Gastroesophageal sphincter (tissue), 4 donors: ENCODE measurements at regions not wholly inside any gene's neighbourhood (a gene's known extent, or its start where the extent isn't known, plus 50 kb on each side); places are given as distances from the start of the nearest gene placed in this dataset.

Source experiments
- ATAC-seq: fragments of 150-250 bp; one replicate; pipeline ENCODE4 v1.9.1; 2016; ENCODE audit warnings: mild to moderate bottlenecking, moderate library complexity
- H3K27ac ChIP-seq, 4 donors: fragments of 200-600 bp; sonication (generic) in 3 of 4; 1 replicate in 3 of 4; 2 replicates in 1 of 4; pipeline ENCODE4 v1.5.1; 2016 to 2019
- H3K27me3 ChIP-seq: fragments of 200-600 bp; sonication (generic); one replicate; pipeline ENCODE4 v1.5.1; 2019
- H3K36me3 ChIP-seq, 2 donors: fragments of 200-600 bp; sonication (generic); one replicate each; pipeline ENCODE4 v1.5.1; 2019; ENCODE audit warnings: control low read depth in 1 of 2
- H3K4me1 ChIP-seq, 3 donors: fragments of 200-600 bp; sonication (generic); 1 replicate in 2 of 3; 2 replicates in 1 of 3; pipeline ENCODE4 v1.5.1; 2016 to 2019; ENCODE audit warnings: control low read depth in 2 of 3
- H3K4me3 ChIP-seq, 2 donors: fragments of 200-600 bp; sonication (generic); one replicate each; pipeline ENCODE4 v1.5.1; 2019; ENCODE audit warnings: mild to moderate bottlenecking in 1 of 2, moderate library complexity in 1 of 2
- H3K9me3 ChIP-seq, 3 donors: fragments of 200-600 bp; sonication (generic); one replicate each; pipeline ENCODE4 v1.5.1; 2017 to 2019; ENCODE audit warnings: control low read depth in 2 of 3
- EP300 ChIP-seq: sonication (generic); formaldehyde crosslinking; IDR thresholded peaks from one replicate; pipeline ENCODE4 v1.6.1; 2017; ENCODE audit warnings: antibody characterized with exemption, mild to moderate bottlenecking
- POLR2A ChIP-seq, 2 donors: fragments of 450-650 bp; IDR thresholded peaks; one replicate each; pipeline ENCODE4 v1.6.1; 2017; ENCODE audit warnings: antibody characterized with exemption in 2 of 2, mild to moderate bottlenecking in 2 of 2, moderate library complexity in 1 of 2
- POLR2AphosphoS5 ChIP-seq: sonication (generic); formaldehyde crosslinking; IDR thresholded peaks from one replicate; pipeline ENCODE4 v1.6.1; 2017; ENCODE audit warnings: antibody characterized with exemption
- WGBS, 2 donors: methylation state at CpG; one replicate each; pipeline ENCODE4 v1.1.5; 2018; ENCODE audit warnings: low coverage in 1 of 2; 5-methylcytosine and 5-hydroxymethylcytosine counted together
- TF ChIP-seq, protein P1 (sequence below), 4 experiments: fragments of 200-600 bp in 2 of 4; fragments of 450-650 bp in 2 of 4; sonication (generic) in 1 of 4; IDR thresholded peaks; one replicate each; pipeline ENCODE4 v1.5.1; 2017 to 2019; ENCODE audit warnings: antibody characterized with exemption in 4 of 4, mild to moderate bottlenecking in 2 of 4, moderate library complexity in 2 of 4

DNA sequence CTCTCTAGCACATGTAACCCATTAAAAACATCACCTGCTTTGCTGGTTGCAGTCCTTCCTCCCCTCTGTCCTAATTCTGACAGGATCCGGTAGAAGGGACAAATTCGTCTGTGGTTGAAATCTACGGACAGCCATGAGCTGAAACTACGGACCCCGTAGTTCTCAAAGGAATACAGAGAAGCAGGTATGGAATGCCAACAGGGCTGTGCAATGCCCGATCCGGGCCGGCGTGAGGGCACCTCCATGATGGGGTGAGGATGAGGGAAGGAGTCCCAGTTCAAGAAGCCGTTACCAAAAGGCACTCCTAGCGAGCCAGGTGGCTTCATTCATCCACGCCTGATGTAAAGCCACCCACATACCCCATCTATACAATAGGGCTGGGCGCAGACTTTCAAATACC, 160.0 kb upstream of the NSMCE3 start:
- no peak for ATAC-seq
- Histone ChIP-seq H3K4me1 (no peaks in the 10 kb centered on the region), H3K36me3 (no peaks in the 10 kb centered on the region), H3K27me3 (no peaks in the 10 kb centered on the region), H3K27ac (no peak overlapping the region), H3K4me3 (no peak overlapping the region), H3K9me3 (no peaks in the 10 kb centered on the region)
- TF ChIP-seq EP300 = no peak
- TF ChIP-seq, protein P1, sequence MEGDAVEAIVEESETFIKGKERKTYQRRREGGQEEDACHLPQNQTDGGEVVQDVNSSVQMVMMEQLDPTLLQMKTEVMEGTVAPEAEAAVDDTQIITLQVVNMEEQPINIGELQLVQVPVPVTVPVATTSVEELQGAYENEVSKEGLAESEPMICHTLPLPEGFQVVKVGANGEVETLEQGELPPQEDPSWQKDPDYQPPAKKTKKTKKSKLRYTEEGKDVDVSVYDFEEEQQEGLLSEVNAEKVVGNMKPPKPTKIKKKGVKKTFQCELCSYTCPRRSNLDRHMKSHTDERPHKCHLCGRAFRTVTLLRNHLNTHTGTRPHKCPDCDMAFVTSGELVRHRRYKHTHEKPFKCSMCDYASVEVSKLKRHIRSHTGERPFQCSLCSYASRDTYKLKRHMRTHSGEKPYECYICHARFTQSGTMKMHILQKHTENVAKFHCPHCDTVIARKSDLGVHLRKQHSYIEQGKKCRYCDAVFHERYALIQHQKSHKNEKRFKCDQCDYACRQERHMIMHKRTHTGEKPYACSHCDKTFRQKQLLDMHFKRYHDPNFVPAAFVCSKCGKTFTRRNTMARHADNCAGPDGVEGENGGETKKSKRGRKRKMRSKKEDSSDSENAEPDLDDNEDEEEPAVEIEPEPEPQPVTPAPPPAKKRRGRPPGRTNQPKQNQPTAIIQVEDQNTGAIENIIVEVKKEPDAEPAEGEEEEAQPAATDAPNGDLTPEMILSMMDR (IDR thresholded peaks at IDR 0.05) = no peak
- TF ChIP-seq POLR2A (IDR thresholded peaks at IDR 0.05) = no peak
- TF ChIP-seq POLR2AphosphoS5 = no peak
- WGBS, 2 donors = 91 to 100% methylated on average over 3 to 9 of the region's 13 CpGs

DNA sequence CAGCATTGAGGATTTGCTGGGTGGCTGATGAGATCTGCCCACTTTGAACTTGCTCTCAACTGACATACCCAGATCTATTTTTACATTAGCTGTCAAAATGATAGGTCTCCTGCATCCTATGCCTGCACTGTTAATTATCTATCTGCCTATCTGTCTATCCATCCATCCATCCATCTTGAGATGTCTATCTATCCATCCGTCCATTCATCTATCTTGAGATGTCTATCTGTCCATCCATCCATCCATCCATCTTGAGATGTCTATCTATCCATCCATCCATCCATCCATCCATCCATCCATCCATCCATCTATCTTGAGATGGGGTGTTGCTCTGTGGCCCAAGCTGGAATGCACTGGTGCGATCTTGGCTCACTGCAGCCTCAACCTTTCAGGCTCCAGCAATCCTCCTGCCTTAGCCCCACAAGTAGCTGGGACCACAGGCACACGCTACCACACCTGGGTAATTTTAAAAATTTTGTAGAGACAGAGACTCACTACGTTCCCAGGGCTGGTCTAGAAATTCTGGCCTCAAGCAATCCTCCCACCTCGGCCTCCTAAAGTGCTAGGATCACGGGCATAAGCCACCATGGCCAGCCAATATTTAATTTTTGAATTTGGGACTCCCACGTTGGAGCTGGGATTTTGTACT, 159.4 kb upstream of the NSMCE3 start:
- H3K36me3 ChIP-seq = no peaks in the 10 kb centered on the region
- H3K4me1 ChIP-seq = no peaks in the 10 kb centered on the region
- H3K27ac ChIP-seq = no peak overlapping the region
- H3K4me3 ChIP-seq = no peak overlapping the region
- ATAC-seq = no peak
- H3K27me3 ChIP-seq = no peaks in the 10 kb centered on the region
- WGBS, 2 donors = 93 to 95% methylated on average over 6 of the region's 7 CpGs
- TF ChIP-seq POLR2A (IDR thresholded peaks at IDR 0.05) = no peak
- H3K9me3 ChIP-seq = no peaks in the 10 kb centered on the region

DNA sequence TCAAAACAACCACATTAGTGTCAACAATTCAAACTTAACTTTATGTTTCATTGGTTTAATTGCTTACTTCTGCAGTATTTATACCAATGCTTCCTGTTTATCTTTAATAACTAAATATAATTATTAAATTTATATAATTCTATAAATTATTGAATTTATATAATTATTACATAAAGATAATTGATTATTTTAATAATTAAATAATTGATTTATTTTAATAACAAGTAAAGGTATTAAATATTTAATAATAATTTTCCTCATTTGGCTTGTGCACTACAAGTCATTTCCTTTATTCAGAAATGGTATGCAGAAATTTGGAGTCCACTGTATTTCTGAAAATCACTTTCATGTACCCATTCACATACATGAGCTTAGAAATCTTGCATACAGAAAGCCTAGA, 156.2 kb upstream of the NSMCE3 start:
- no peak for ATAC-seq
- no peak overlapping the region for H3K27ac ChIP-seq
- TF ChIP-seq POLR2A (IDR thresholded peaks at IDR 0.05) (no peak), POLR2AphosphoS5 (no peak), EP300 (no peak)
- TF ChIP-seq, protein P1 (IDR thresholded peaks at IDR 0.05) = no peak
- H3K4me3 ChIP-seq = no peak overlapping the region
- no peaks in the 10 kb centered on the region for H3K9me3 ChIP-seq
- no peaks in the 10 kb centered on the region for H3K36me3 ChIP-seq
- H3K4me1 ChIP-seq = no peaks in the 10 kb centered on the region
- H3K27me3 ChIP-seq = no peaks in the 10 kb centered on the region

DNA sequence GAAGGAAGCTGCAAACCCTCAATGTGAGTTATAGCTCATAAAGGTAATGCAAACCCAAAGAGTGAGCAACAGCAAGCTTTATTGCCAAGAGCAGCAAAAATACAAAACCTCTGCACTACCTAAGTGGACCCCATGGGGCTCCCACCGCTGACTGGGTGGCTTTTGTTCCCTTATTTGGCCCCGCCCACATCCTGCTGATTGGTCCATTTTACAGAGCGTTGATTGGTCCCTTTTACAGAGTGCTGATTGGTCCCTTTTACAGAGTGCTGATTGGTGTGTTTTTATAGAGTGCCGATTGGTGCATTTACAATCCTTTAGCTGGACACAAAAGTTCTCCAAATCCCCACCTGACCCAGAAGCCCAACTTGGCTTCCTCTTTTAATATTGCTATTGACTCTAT, 154.5 kb upstream of the NSMCE3 start:
- TF ChIP-seq POLR2AphosphoS5 (no peak), POLR2A (IDR thresholded peaks at IDR 0.05) (no peak), EP300 (no peak)
- TF ChIP-seq, protein P1 (IDR thresholded peaks at IDR 0.05) = no peak
- H3K9me3 ChIP-seq = no peaks in the 10 kb centered on the region
- H3K27me3 ChIP-seq = no peaks in the 10 kb centered on the region
- no peaks in the 10 kb centered on the region for H3K36me3 ChIP-seq
- H3K4me1 ChIP-seq = no peaks in the 10 kb centered on the region
- H3K27ac ChIP-seq = no peak overlapping the region
- no peak for ATAC-seq
- no peak overlapping the region for H3K4me3 ChIP-seq
- WGBS, 2 donors = 85 to 100% methylated on average over 2 to 4 of the region's 4 CpGs

DNA sequence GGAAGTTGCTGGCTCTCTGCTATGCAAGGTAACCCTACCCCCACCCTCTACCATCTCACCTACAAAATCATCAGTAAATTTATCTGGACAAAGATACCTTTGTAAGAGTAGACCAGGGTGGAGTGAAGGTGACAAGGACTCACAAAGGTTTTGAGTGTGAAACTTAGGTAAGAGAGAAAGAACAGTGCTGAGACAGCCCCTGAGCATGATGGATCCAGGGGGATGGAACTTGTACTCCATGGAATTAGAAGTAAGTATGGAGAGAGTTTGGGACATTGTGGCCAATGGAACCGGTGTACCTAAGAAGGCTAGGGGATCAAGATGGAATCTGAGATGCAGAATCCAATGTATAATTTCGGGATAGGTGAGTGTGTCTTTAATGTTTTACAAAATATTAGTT, 153.0 kb upstream of the NSMCE3 start:
- no peaks in the 10 kb centered on the region for H3K4me1 ChIP-seq
- no peak for TF ChIP-seq POLR2A (IDR thresholded peaks at IDR 0.05)
- no peak for TF ChIP-seq POLR2AphosphoS5
- TF ChIP-seq EP300 = no peak
- TF ChIP-seq, protein P1 (IDR thresholded peaks at IDR 0.05) = no peak
- H3K9me3 ChIP-seq = no peaks in the 10 kb centered on the region
- no peaks in the 10 kb centered on the region for H3K36me3 ChIP-seq
- no peaks in the 10 kb centered on the region for H3K27me3 ChIP-seq
- no peak overlapping the region for H3K27ac ChIP-seq
- no peak for ATAC-seq
- WGBS, 2 donors = 75 to 91% methylated on average over 2 of the region's 2 CpGs
- H3K4me3 ChIP-seq = no peak overlapping the region
